Prostate gland (tissue), 2 donors: ENCODE measurements at regions not wholly inside any gene's neighbourhood (a gene's known extent, or its start where the extent isn't known, plus 50 kb on each side); places are given as distances from the start of the nearest gene placed in this dataset.

Source experiments
- DNase-seq: peaks from one replicate; pipeline ENCODE4 v3.0.0-alpha.2; 2019; ENCODE audit warnings: low spot score
- H3K27ac ChIP-seq, 2 donors: fragments of 200-600 bp; sonication (generic); 2 replicates each; pipeline ENCODE4 v1.5.1; 2017 to 2019
- H3K27me3 ChIP-seq: fragments of 200-600 bp; sonication (generic); replicated peaks from 2 replicates; pipeline ENCODE4 v1.5.1; 2019; ENCODE audit not compliant: insufficient read depth
- H3K36me3 ChIP-seq, 2 donors: fragments of 200-600 bp; sonication (generic); 1 replicate in 1 of 2; 2 replicates in 1 of 2; pipeline versions ENCODE4 v1.5.1 to v1.8.1; 2017 to 2019
- H3K4me1 ChIP-seq: fragments of 200-600 bp; sonication (generic); replicated peaks from 2 replicates; pipeline ENCODE4 v1.5.1; 2019
- H3K4me3 ChIP-seq, 2 donors: fragments of 200-600 bp; sonication (generic); 2 replicates each; pipeline ENCODE4 v1.5.1; 2017 to 2019
- H3K9me3 ChIP-seq: fragments of 200-600 bp; sonication (generic); 2 replicates; pipeline ENCODE4 v1.5.1; 2017
- POLR2A ChIP-seq: fragments of 450-650 bp; IDR thresholded peaks from one replicate; pipeline ENCODE4 v1.6.1; 2016; ENCODE audit warnings: antibody characterized with exemption, mild to moderate bottlenecking
- POLR2AphosphoS5 ChIP-seq: sonication (generic); formaldehyde crosslinking; IDR thresholded peaks from one replicate; pipeline ENCODE4 v1.6.1; 2017; ENCODE audit warnings: antibody characterized with exemption
- WGBS: methylation state at CpG from one replicate; pipeline ENCODE4 v1.1.5; 2018; 5-methylcytosine and 5-hydroxymethylcytosine counted together
- intact Hi-C: fragments of 100-400 bp; cut with DNase I; formaldehyde crosslinking; loops from one replicate; pipeline ENCODE4 v1.14.2; 2022
- TF ChIP-seq, protein P1 (sequence below), 4 experiments: fragments of 200-600 bp in 2 of 4; fragments of 450-650 bp in 2 of 4; sonication (generic) in 2 of 4; IDR thresholded peaks; 1 replicate in 3 of 4; 2 replicates in 1 of 4; pipeline ENCODE4 v1.5.1; 2016 to 2019; ENCODE audit warnings: antibody characterized with exemption in 4 of 4, mild to moderate bottlenecking in 2 of 4, moderate library complexity in 2 of 4

DNA sequence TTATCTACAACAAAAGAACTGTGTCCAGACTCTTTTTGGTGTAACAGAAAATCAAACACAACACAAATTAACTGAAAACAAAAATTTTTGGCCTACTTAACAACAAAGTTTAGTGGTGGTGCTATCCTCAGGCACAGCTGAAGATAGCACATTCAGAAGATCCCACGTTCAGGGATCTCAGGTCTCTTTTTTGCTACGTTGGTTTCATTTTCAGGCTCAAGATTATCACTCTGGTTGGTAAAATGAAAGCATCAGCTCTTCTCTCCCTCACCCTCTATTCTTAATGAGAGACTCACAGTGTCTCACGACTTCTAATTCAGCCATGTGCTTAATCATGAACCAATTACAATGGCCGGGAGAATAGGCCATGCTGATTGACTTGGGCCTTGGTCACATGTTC lies 146.9 kb upstream of the PTPRG start:
- WGBS: 94% methylated on average over 4 of the region's 4 CpGs
- no peak overlapping the region for H3K4me3 ChIP-seq

GRCh38 chr3:61415201-61415600 lies 146.2 kb upstream of the PTPRG start:
- no peak overlapping the region for H3K4me3 ChIP-seq
- H3K36me3 ChIP-seq: no peaks in the 10 kb centered on the region
- TF ChIP-seq, protein P1, sequence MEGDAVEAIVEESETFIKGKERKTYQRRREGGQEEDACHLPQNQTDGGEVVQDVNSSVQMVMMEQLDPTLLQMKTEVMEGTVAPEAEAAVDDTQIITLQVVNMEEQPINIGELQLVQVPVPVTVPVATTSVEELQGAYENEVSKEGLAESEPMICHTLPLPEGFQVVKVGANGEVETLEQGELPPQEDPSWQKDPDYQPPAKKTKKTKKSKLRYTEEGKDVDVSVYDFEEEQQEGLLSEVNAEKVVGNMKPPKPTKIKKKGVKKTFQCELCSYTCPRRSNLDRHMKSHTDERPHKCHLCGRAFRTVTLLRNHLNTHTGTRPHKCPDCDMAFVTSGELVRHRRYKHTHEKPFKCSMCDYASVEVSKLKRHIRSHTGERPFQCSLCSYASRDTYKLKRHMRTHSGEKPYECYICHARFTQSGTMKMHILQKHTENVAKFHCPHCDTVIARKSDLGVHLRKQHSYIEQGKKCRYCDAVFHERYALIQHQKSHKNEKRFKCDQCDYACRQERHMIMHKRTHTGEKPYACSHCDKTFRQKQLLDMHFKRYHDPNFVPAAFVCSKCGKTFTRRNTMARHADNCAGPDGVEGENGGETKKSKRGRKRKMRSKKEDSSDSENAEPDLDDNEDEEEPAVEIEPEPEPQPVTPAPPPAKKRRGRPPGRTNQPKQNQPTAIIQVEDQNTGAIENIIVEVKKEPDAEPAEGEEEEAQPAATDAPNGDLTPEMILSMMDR (IDR thresholded peaks at IDR 0.05): no peak
- TF ChIP-seq POLR2AphosphoS5 (no peak), POLR2A (no peak)
- intact Hi-C loops: no loop called here
- no peaks in the 10 kb centered on the region for H3K9me3 ChIP-seq
- no peak overlapping the region for H3K27ac ChIP-seq
- 87% methylated on average over 2 of the region's 2 CpGs for WGBS
- no peak for DNase-seq
- H3K4me1 ChIP-seq: no peaks in the 10 kb centered on the region
- no peaks in the 10 kb centered on the region for H3K27me3 ChIP-seq

More for the DNA sequence above, 146.9 kb upstream of the PTPRG start:
- no peak for DNase-seq
- H3K27ac ChIP-seq: no peak overlapping the region
- H3K36me3 ChIP-seq: no peaks in the 10 kb centered on the region
- H3K4me1 ChIP-seq: no peaks in the 10 kb centered on the region
- no peaks in the 10 kb centered on the region for H3K9me3 ChIP-seq
- intact Hi-C loops: no loop called here
- TF ChIP-seq, protein P1 (IDR thresholded peaks at IDR 0.05): no peak
- TF ChIP-seq POLR2A: no peak
- no peak for TF ChIP-seq POLR2AphosphoS5
- no peaks in the 10 kb centered on the region for H3K27me3 ChIP-seq

- TF ChIP-seq POLR2A: no peak
- TF ChIP-seq, protein P1 (IDR thresholded peaks at IDR 0.05): no peak
- no peak for TF ChIP-seq POLR2AphosphoS5
- DNase-seq: no peak
- H3K4me3 ChIP-seq: no peak overlapping the region
- H3K36me3 ChIP-seq: no peaks in the 10 kb centered on the region
- 93% methylated on average over 1 of the region's 1 CpG for WGBS
- intact Hi-C loops: no loop called here
- no peak overlapping the region for H3K27ac ChIP-seq
- no peaks in the 10 kb centered on the region for H3K27me3 ChIP-seq
- H3K4me1 ChIP-seq: no peaks in the 10 kb centered on the region
- no peaks in the 10 kb centered on the region for H3K9me3 ChIP-seq
Observed at GRCh38 chr3:61416618-61417017, 144.8 kb upstream of the PTPRG start.

GRCh38 chr3:61417352-61417751 lies 144.0 kb upstream of the PTPRG start:
- 81% methylated on average over 2 of the region's 2 CpGs for WGBS
- DNase-seq: no peak
- H3K4me3 ChIP-seq: no peak overlapping the region

DNA sequence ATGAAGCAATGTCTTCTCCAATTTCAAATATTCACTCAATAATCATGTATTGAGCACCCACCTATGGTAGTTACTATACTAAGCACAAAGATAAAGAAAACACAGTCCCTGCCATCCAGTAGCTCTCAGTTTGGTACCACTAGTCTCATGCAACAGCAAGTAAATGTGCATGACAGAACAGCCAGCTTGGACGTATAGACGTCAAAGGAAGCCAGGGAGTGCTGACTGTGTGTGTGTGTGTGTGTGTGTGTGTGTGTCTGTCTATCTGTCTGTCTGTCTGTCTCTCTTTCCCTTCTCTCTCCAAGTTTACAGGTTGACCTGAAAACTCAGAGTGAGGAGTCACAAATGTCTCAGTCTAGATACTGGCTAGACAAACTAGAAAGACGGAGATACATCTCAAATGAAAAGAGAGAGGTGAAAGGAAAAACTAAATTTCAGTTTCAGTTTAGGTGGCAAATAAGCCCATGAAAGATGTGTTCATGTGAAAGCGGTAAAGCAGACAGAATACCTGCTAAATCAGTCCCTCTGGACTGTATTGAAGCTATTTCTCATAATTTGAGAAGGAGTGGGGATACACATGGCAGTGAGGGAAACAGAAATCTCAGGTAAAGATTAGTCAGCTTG lies 141.1 kb upstream of the PTPRG start:
- no peaks in the 10 kb centered on the region for H3K36me3 ChIP-seq
- DNase-seq: no peak
- intact Hi-C loops: no loop called here
- no peaks in the 10 kb centered on the region for H3K4me1 ChIP-seq
- H3K9me3 ChIP-seq: no peaks in the 10 kb centered on the region
- H3K4me3 ChIP-seq: no peak overlapping the region
- no peaks in the 10 kb centered on the region for H3K27me3 ChIP-seq
- TF ChIP-seq, protein P1 (IDR thresholded peaks at IDR 0.05): no peak
- H3K27ac ChIP-seq: no peak overlapping the region
- 86% methylated on average over 4 of the region's 4 CpGs for WGBS

More at GRCh38 chr3:61417352-61417751, 144.0 kb upstream of the PTPRG start:
- no peaks in the 10 kb centered on the region for H3K27me3 ChIP-seq
- H3K27ac ChIP-seq: no peak overlapping the region
- H3K4me1 ChIP-seq: no peaks in the 10 kb centered on the region
- H3K9me3 ChIP-seq: no peaks in the 10 kb centered on the region
- no peaks in the 10 kb centered on the region for H3K36me3 ChIP-seq
- intact Hi-C loops: no loop called here
- TF ChIP-seq POLR2AphosphoS5: no peak
- TF ChIP-seq, protein P1 (IDR thresholded peaks at IDR 0.05): no peak
